ENCODE measurements at regions not wholly inside any gene's neighbourhood (a gene's known extent, or its start where the extent isn't known, plus 50 kb on each side); places are given as distances from the start of the nearest gene placed in this dataset.

DNA sequence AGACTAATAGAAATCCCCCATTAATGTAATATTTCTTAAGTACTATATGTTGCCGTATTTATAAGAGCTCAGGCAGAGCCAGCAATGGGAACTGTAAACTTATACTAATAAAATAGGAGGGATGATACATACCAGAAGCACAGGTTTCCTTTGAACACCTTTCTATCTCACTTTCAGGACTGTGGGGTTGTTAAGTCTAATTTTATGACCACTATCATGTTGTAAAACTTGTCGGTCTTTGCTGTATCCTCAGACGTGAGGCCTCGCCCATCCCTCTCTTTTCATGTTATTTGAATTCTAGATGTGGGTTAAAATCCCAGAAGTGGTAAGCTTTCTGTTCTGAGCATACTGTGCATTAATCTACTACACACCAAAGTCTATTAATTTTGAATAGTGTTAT, 1083.5 kb upstream of the TENM4 start:
- Histone ChIP-seq H3K14ac (replicated peaks; ENCODE audit: low read depth, low read length) (no peak overlapping the region), H3K23ac (ENCODE audit: low read depth, low read length) (no peak overlapping the region), H2BK15ac (ENCODE audit: low read depth, low read length) (no peak overlapping the region), H2BK5ac (ENCODE audit: low read depth, low read length, poor library complexity, severe bottlenecking) (no peak overlapping the region), H2BK20ac (ENCODE audit: low read depth, low read length) (no peak overlapping the region), H3K9ac (ENCODE audit: low read depth, low read length) (no peak overlapping the region), H3K4me2 (ENCODE audit: low read depth, low read length) (no peak overlapping the region), H4K20me1 (ENCODE audit: insufficient read depth, low read length) (no peaks in the 10 kb centered on the region), H4K91ac (ENCODE audit: insufficient read depth, low read depth, low read length) (no peak overlapping the region), H2BK120ac (ENCODE audit: low read depth, low read length) (no peak overlapping the region), H3K56ac (ENCODE audit: extremely low read depth, insufficient read depth, low read length) (no peak overlapping the region), H3K18ac (ENCODE audit: low read depth, low read length) (no peak overlapping the region), H3K4me1 (ENCODE audit: control insufficient read depth, insufficient read depth, low read length) (no peaks in the 10 kb centered on the region), H3K9me1 (ENCODE audit: insufficient read depth, low read length) (no peaks in the 10 kb centered on the region), H3K27me3 (ENCODE audit: control insufficient read depth, insufficient read depth, low read length) (no peaks in the 10 kb centered on the region), H3K27ac (ENCODE audit: insufficient read depth, low read length) (no peak overlapping the region), H3K9me3 (ENCODE audit: control insufficient read depth, insufficient read depth, low read length) (no peaks in the 10 kb centered on the region; the same call in 1 of the 2 replicates), H2AK5ac (ENCODE audit: low read depth, low read length) (no peak overlapping the region), H3K4me3 (ENCODE audit: insufficient read depth, low read depth, low read length) (no peak overlapping the region), H4K5ac (ENCODE audit: low read depth, low read length) (no peak overlapping the region), H3K4ac (ENCODE audit: low read depth, low read length) (no peak overlapping the region), H2AK9ac (replicated peaks; ENCODE audit: low read depth, low read length, poor library complexity) (no peak overlapping the region), H3K36me3 (ENCODE audit: control insufficient read depth, insufficient read depth, low read length) (no peaks in the 10 kb centered on the region), H4K8ac (ENCODE audit: low read depth in 2 of 2, low read length in 2 of 2) (no peak overlapping the region), H2AFZ (replicated peaks; ENCODE audit: low read length, poor library complexity) (no peak overlapping the region), H3K79me1 (ENCODE audit: low read depth in 1 of 2, low read length in 2 of 2) (no peaks in the 10 kb centered on the region)
- TF ChIP-seq MAZ (IDR thresholded peaks at IDR 0.05; ENCODE audit: borderline replicate concordance, low read depth, low read length) (no peak), RFX5 (IDR thresholded peaks at IDR 0.05; ENCODE audit: low read depth, low read length) (no peak), POLR2A (IDR thresholded peaks at IDR 0.05; ENCODE audit: low read depth, low read length) (no peak), RCOR1 (IDR thresholded peaks at IDR 0.05; ENCODE audit: insufficient replicate concordance, low read length) (no peak), CEBPB (IDR thresholded peaks at IDR 0.05; ENCODE audit: low read depth, low read length) (no peak), MXI1 (IDR thresholded peaks at IDR 0.05; ENCODE audit: borderline replicate concordance, low read depth, low read length) (no peak), NFE2L2 (IDR thresholded peaks at IDR 0.05; ENCODE audit: low read depth, low read length) (no peak), FOS (IDR thresholded peaks at IDR 0.05; ENCODE audit: low read depth, low read length) (no peak), CHD1 (IDR thresholded peaks at IDR 0.05; ENCODE audit: low read depth, low read length) (no peak), MAFK (IDR thresholded peaks at IDR 0.05; ENCODE audit: low read depth, low read length) (no peak), BHLHE40 (IDR thresholded peaks at IDR 0.05; ENCODE audit: low read depth, low read length) (no peak), SMC3 (IDR thresholded peaks at IDR 0.05; ENCODE audit: low read depth, low read length) (no peak), RAD21 (IDR thresholded peaks at IDR 0.05; ENCODE audit: low read length) (no peak), USF2 (IDR thresholded peaks at IDR 0.05; ENCODE audit: low read depth, low read length) (no peak)
- TF ChIP-seq, protein P1, sequence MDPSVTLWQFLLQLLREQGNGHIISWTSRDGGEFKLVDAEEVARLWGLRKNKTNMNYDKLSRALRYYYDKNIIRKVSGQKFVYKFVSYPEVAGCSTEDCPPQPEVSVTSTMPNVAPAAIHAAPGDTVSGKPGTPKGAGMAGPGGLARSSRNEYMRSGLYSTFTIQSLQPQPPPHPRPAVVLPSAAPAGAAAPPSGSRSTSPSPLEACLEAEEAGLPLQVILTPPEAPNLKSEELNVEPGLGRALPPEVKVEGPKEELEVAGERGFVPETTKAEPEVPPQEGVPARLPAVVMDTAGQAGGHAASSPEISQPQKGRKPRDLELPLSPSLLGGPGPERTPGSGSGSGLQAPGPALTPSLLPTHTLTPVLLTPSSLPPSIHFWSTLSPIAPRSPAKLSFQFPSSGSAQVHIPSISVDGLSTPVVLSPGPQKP (IDR thresholded peaks at IDR 0.05; ENCODE audit: borderline replicate concordance, low read depth, low read length): no peak
- TF ChIP-seq, protein P2, sequence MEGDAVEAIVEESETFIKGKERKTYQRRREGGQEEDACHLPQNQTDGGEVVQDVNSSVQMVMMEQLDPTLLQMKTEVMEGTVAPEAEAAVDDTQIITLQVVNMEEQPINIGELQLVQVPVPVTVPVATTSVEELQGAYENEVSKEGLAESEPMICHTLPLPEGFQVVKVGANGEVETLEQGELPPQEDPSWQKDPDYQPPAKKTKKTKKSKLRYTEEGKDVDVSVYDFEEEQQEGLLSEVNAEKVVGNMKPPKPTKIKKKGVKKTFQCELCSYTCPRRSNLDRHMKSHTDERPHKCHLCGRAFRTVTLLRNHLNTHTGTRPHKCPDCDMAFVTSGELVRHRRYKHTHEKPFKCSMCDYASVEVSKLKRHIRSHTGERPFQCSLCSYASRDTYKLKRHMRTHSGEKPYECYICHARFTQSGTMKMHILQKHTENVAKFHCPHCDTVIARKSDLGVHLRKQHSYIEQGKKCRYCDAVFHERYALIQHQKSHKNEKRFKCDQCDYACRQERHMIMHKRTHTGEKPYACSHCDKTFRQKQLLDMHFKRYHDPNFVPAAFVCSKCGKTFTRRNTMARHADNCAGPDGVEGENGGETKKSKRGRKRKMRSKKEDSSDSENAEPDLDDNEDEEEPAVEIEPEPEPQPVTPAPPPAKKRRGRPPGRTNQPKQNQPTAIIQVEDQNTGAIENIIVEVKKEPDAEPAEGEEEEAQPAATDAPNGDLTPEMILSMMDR (conservative IDR thresholded peaks at IDR 0.05; ENCODE audit: low read depth, low read length): no peak
- DNase-seq: no peak
- in situ Hi-C loops (cut with MboI; ENCODE audit: low sequenced_read_pairs): no loop called here
- BruUV-seq (replicated peaks): no TSS peak
- no CpG with 5 or more reads among the region's 4 CpGs for WGBS, 2 experiments (ENCODE audit: extremely low coverage in 2 of 2, insufficient read length in 1 of 2)
- CTCF ChIA-PET: no interaction called here
- ATAC-seq (ENCODE audit: low read depth): no peak
- intact Hi-C loops (cut with micrococcal nuclease): no loop called here
- dilution Hi-C loops (cut with HindIII; ENCODE audit: low sequenced_read_pairs, unreplicated experiment): no loop called here
- POLR2A ChIA-PET (ENCODE audit: unreplicated experiment): no interaction called here
